A549 (cell line): ENCODE measurements at regions not wholly inside any gene's neighbourhood (a gene's known extent, or its start where the extent isn't known, plus 50 kb on each side); places are given as distances from the start of the nearest gene placed in this dataset.

Experiments
- ATAC-seq, 2 experiments: fragments of 200-7000 bp in 1 of 2; fragments of >200 bp in 1 of 2; cut with Nextera tagmentation in 1 of 2; cut with Tn5 transposase in 1 of 2; 3 replicates each; pipeline versions ENCODE4 v1.8.0 to v1.9.1; 2018 to 2020; ENCODE audit warnings: mild to moderate bottlenecking in 1 of 2, moderate library complexity in 1 of 2
- CTCF ChIA-PET: fragments of 300-600 bp; sonication (Branson Sonifier 250); formaldehyde crosslinking; extraction: SDS; loops from one replicate; lab custom pipeline; 2021; ENCODE audit warnings: antibody characterized with exemption, inconsistent platforms; lab: Yijun Ruan, JAX
- POLR2A ChIA-PET: fragments of 350-600 bp; formaldehyde crosslinking; extraction: SDS; loops from one replicate; lab custom pipeline; 2021; ENCODE audit warnings: antibody characterized with exemption, inconsistent platforms; lab: Yijun Ruan, JAX
- DNase-seq, 2 experiments: peaks; one replicate each; pipeline versions ENCODE4 v3.0.0 to v3.0.0-alpha.2; 2011 to 2016; ENCODE audit warnings: low read depth in 1 of 2, low spot score in 1 of 2
- FAIRE-seq: peaks from 2 replicates; lab custom pipeline; 2011; peaks lifted over from hg19 to GRCh38; lab: Jason Lieb, UNC
- H3K27ac ChIP-seq, 2 experiments: fragments of >200 bp; sonication (Bioruptor Twin); formaldehyde crosslinking; 3 replicates each; pipeline ENCODE4 v1.5.1; 2016 to 2017
- H3K4me1 ChIP-seq: fragments of >200 bp; sonication (Bioruptor Twin); formaldehyde crosslinking; 3 replicates; pipeline ENCODE4 v1.6.1; 2016
- H3K4me2 ChIP-seq: fragments of >200 bp; sonication (Bioruptor Twin); formaldehyde crosslinking; 3 replicates; pipeline ENCODE4 v1.6.1; 2016
- H3K4me3 ChIP-seq: fragments of >200 bp; sonication (Bioruptor Twin); formaldehyde crosslinking; 3 replicates; pipeline ENCODE4 v1.5.1; 2016
- H3K9me3 ChIP-seq: fragments of >200 bp; sonication (Bioruptor Twin); formaldehyde crosslinking; 3 replicates; pipeline ENCODE4 v1.6.1; 2016
- ATOH8 ChIP-seq: fragments of 250-450 bp; sonication (Bioruptor Pico); IDR thresholded peaks from 2 replicates; pipeline ENCODE4 v1.5.0; 2020; ENCODE audit warnings: low read depth, mild to moderate bottlenecking, moderate library complexity
- BHLHE40 ChIP-seq: IDR thresholded peaks from 2 replicates; pipeline ENCODE4 v1.6.1; 2012; ENCODE audit warnings: low read depth, low read length, inconsistent platforms
- CBX2 ChIP-seq: fragments of 200-600 bp; sonication (generic); IDR thresholded peaks from 2 replicates; pipeline ENCODE4 v1.6.1; 2016; ENCODE audit warnings: low read depth, mild to moderate bottlenecking, borderline replicate concordance
- CBX8 ChIP-seq: fragments of 200-600 bp; sonication (generic); IDR thresholded peaks from 2 replicates; pipeline ENCODE4 v1.6.1; 2016
- CEBPB ChIP-seq, 2 experiments: fragments of >200 bp in 1 of 2; sonication (Bioruptor Twin) in 1 of 2; formaldehyde crosslinking in 1 of 2; IDR thresholded peaks; 2 replicates each; pipeline ENCODE4 v1.6.1; 2012 to 2016
- CHD2 ChIP-seq: fragments of 150-350 bp; IDR thresholded peaks from 2 replicates; pipeline ENCODE4 v1.6.1; 2014; ENCODE audit warnings: low read length; ENCODE audit not compliant: partially characterized antibody
- CHD4 ChIP-seq: fragments of 200-600 bp; sonication (generic); IDR thresholded peaks from 2 replicates; pipeline ENCODE4 v1.6.1; 2016; ENCODE audit warnings: antibody characterized with exemption, mild to moderate bottlenecking, borderline replicate concordance
- E2F6 ChIP-seq: IDR thresholded peaks from 2 replicates; pipeline ENCODE4 v1.6.1; 2012; ENCODE audit warnings: low read depth, borderline replicate concordance
- FOXS1 ChIP-seq: fragments of 250-450 bp; sonication (Bioruptor Pico); IDR thresholded peaks from 2 replicates; pipeline ENCODE4 v1.5.0; 2020; ENCODE audit warnings: mild to moderate bottlenecking, moderate library complexity
- JUN ChIP-seq, 2 experiments: fragments of >200 bp; sonication (Bioruptor Twin); formaldehyde crosslinking; IDR thresholded peaks; 2 replicates in 1 of 2; 3 replicates in 1 of 2; pipeline ENCODE4 v1.6.1; 2016 to 2017
- JUNB ChIP-seq: fragments of >200 bp; sonication (Bioruptor Twin); formaldehyde crosslinking; IDR thresholded peaks from 2 replicates; pipeline ENCODE4 v1.6.1; 2016
- KDM5A ChIP-seq: fragments of 200-600 bp; sonication (generic); IDR thresholded peaks from 2 replicates; pipeline ENCODE4 v1.6.1; 2016; ENCODE audit warnings: antibody characterized with exemption, mild to moderate bottlenecking
- MAFK ChIP-seq: fragments of 450-650 bp; IDR thresholded peaks from 2 replicates; pipeline ENCODE4 v1.6.1; 2014; ENCODE audit not compliant: partially characterized antibody
- MAZ ChIP-seq: fragments of 150-350 bp; IDR thresholded peaks from 2 replicates; pipeline ENCODE4 v1.6.1; 2014; ENCODE audit warnings: antibody characterized with exemption, low read depth, low read length, borderline replicate concordance
- MYC ChIP-seq: IDR thresholded peaks from 2 replicates; pipeline ENCODE4 v1.6.1; 2012; ENCODE audit warnings: mild to moderate bottlenecking, inconsistent platforms, low read length, improper control_type of control experiment, borderline replicate concordance
- NFE2L2 ChIP-seq: fragments of 150-350 bp; conservative IDR thresholded peaks from 2 replicates; pipeline ENCODE4 v1.6.1; 2014; ENCODE audit warnings: low read length
- NR3C1 ChIP-seq: fragments of >200 bp; sonication (Bioruptor Twin); formaldehyde crosslinking; IDR thresholded peaks from 3 replicates; pipeline ENCODE4 v1.6.1; 2017
- PBX3 ChIP-seq: IDR thresholded peaks from 2 replicates; pipeline ENCODE4 v1.6.1; 2012
- PHF8 ChIP-seq: fragments of 200-600 bp; sonication (generic); IDR thresholded peaks from 2 replicates; pipeline ENCODE4 v1.6.1; 2016; ENCODE audit warnings: low read depth, mild to moderate bottlenecking, antibody characterized with exemption, moderate library complexity, borderline replicate concordance
- POLR2A ChIP-seq: IDR thresholded peaks from 2 replicates; pipeline ENCODE4 v1.6.1; 2012; ENCODE audit warnings: mild to moderate bottlenecking, low read length
- POLR2AphosphoS2 ChIP-seq: conservative IDR thresholded peaks from 2 replicates; pipeline ENCODE4 v1.6.1; 2012; ENCODE audit warnings: low read length, improper control_type of control experiment, inconsistent platforms
- RAD21 ChIP-seq, 2 experiments: fragments of >200 bp in 1 of 2; sonication (Bioruptor Twin) in 1 of 2; formaldehyde crosslinking in 1 of 2; IDR thresholded peaks in 1 of 2; conservative IDR thresholded peaks in 1 of 2; 2 replicates in 1 of 2; 3 replicates in 1 of 2; pipeline ENCODE4 v1.6.1; 2012 to 2018; ENCODE audit warnings: inconsistent platforms in 1 of 2
- RARB ChIP-seq: fragments of 250-450 bp; sonication (Bioruptor Pico); IDR thresholded peaks from 2 replicates; pipeline ENCODE4 v1.8.0; 2021; ENCODE audit warnings: mild to moderate bottlenecking, moderate library complexity
- RNF2 ChIP-seq: fragments of 200-600 bp; sonication (generic); IDR thresholded peaks from 2 replicates; pipeline ENCODE4 v1.6.1; 2016; ENCODE audit warnings: low read depth, mild to moderate bottlenecking, antibody characterized with exemption, moderate library complexity, borderline replicate concordance
- SMC3 ChIP-seq: fragments of >200 bp; sonication (Bioruptor Twin); formaldehyde crosslinking; IDR thresholded peaks from 3 replicates; pipeline ENCODE4 v1.6.1; 2018; ENCODE audit warnings: inconsistent platforms
- SREBF2 ChIP-seq: fragments of 450-650 bp; IDR thresholded peaks from 2 replicates; pipeline ENCODE4 v1.6.1; 2014; ENCODE audit warnings: mild to moderate bottlenecking, moderate library complexity
- TFCP2L1 ChIP-seq: fragments of 250-450 bp; sonication (Bioruptor Pico); IDR thresholded peaks from 2 replicates; pipeline ENCODE4 v1.5.0; 2021; ENCODE audit warnings: mild to moderate bottlenecking
- USF2 ChIP-seq: fragments of 450-650 bp; IDR thresholded peaks from 2 replicates; pipeline ENCODE4 v1.6.1; 2014; ENCODE audit warnings: antibody characterized with exemption
- ZSCAN20 ChIP-seq: fragments of 250-450 bp; sonication (Bioruptor Pico); IDR thresholded peaks from 2 replicates; pipeline ENCODE4 v1.8.0; 2022; ENCODE audit warnings: mild to moderate bottlenecking, moderate library complexity
- WGBS: methylation state at CpG from one replicate; pipeline ENCODE4 v1.1.6; 2017; ENCODE audit errors: missing lambda C conversion rate; 5-methylcytosine and 5-hydroxymethylcytosine counted together
- TF ChIP-seq, protein P1 (sequence below): fragments of >200 bp; sonication (Bioruptor Twin); formaldehyde crosslinking; IDR thresholded peaks from 2 replicates; pipeline ENCODE4 v1.6.1; 2016

DNA sequence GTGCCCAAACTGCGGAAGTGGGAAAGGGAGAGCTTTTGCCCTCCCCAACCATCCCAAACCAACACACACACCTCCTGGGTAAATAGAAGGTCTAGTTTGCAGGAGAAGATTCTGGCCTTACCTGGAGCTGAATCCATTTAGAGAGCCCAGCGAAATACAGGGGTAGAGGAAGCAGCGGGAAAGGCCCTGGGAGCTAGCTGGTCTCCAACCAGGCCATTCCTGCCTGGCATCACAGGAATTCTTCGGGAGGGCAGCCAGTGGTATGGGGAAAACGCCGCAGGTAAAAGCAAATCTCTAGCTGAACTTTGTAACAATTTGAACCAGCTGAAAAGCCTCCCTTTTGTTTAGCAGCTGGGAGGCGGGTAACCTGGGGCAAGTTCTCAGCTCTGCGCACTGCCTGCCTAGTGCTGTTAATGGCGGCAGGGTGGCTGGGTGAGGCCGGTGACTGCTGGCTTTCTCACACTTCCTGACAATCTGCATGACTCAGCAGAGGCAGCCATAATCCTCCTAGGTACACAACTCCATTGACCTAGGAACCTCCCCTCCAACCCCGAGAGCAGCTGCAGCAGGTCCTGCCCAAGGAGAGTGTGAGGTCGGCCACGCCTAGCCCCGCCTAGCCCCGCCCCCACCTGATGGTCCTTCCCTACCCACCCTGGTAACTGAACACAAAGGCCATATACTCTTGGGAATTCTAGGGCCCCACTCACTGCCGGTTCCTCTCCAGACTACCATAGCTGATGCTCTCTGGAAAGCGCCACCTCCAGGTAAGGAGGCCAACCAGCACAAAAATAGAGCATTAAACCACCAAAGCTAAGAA lies 483.8 kb upstream of the REG3G start:
- Histone ChIP-seq H3K4me3 (no peak overlapping the region), H3K27ac (no peak overlapping the region), H3K9me3 (peaks cover 3% of the 10 kb centered on the region; the same call in 1 of the 3 replicates), H3K4me1 (no peaks in the 10 kb centered on the region), H3K4me2 (no peak overlapping the region)
- CTCF ChIA-PET, result no interaction called here
- WGBS, result 24% methylated on average over 14 of the region's 17 CpGs
- DNase-seq (peak in 1 of 2 experiments; percentile 39), FAIRE-seq (no peak), ATAC-seq (peak in 1 of 2 experiments; percentile 37; a peak in 3 of 6 replicates)
- POLR2A ChIA-PET, result no interaction called here
- TF ChIP-seq PBX3 (no peak), POLR2AphosphoS2 (no peak), E2F6 (no peak), SREBF2 (no peak), ATOH8 (no peak)

DNA sequence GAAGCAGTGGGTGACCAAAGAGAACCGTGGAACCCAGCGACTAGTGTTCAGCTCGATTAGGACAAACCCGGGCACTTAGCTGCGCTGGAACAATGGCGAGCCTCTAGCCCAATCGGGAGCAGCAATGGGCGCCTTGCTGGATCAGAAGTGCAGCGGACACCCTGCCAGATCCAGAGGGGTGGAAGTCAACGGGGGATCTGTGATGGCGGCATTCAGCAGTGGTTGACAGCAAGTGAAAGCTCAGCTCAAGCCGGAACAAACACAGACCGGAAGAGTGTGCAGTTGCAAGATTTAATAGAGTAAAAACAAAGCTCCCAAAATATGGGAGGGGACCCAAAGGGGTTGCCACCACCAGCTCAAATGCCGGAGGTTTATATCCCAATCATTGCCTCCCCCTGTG lies 478.7 kb upstream of the REG3G start:
- ATAC-seq, result no peak
- CTCF ChIA-PET, result no interaction called here

DNA sequence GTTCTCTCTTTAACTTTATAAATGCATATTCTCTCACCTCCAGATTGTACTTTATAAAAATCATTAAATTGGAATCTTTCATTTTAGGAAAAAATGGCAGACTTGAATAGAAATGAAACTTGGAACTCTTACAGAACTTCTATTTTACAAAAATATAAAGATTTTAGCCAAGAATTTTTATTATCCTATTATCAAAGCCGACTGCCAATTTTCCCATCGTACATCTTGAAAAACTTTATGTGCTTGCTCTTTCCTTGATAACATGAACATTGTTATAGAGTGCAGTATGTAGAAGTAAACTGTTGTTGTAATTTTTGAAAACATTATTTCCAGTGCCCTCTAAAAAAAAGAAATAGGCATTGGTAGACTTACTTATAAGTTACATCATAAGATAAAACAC lies 475.7 kb upstream of the REG3G start:
- CTCF ChIA-PET, result no interaction called here
- FAIRE-seq, result no peak
- TF ChIP-seq PBX3 (no peak), POLR2A (no peak), JUN (IDR thresholded peaks at IDR 0.05) (no peak), TFCP2L1 (CRISPR knock-in tag) (no peak), MYC (no peak), MAZ (no peak), CHD2 (no peak), CHD4 (no peak), POLR2AphosphoS2 (no peak), CBX8 (no peak), USF2 (no peak), PHF8 (no peak), RARB (no peak), MAFK (no peak), FOXS1 (CRISPR knock-in tag) (no peak), NR3C1 (no peak), RAD21 (conservative IDR thresholded peaks at IDR 0.05 in 1 of 2, IDR thresholded peaks at IDR 0.05 in 1 of 2) (no peak), CBX2 (no peak)

More for the DNA sequence above, 478.7 kb upstream of the REG3G start:
- DNase-seq (no peak), FAIRE-seq (no peak)
- Histone ChIP-seq H3K4me3 (no peak overlapping the region), H3K4me2 (no peak overlapping the region), H3K4me1 (no peaks in the 10 kb centered on the region), H3K9me3 (peaks cover 3% of the 10 kb centered on the region; the same call in 1 of the 3 replicates), H3K27ac (no peak overlapping the region)
- POLR2A ChIA-PET, result no interaction called here
- TF ChIP-seq KDM5A, result no peak
- no peak for TF ChIP-seq MAZ
- TF ChIP-seq, protein P1, sequence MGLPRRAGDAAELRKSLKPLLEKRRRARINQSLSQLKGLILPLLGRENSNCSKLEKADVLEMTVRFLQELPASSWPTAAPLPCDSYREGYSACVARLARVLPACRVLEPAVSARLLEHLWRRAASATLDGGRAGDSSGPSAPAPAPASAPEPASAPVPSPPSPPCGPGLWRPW, result no peak
- no peak for TF ChIP-seq RNF2
- no peak for TF ChIP-seq NR3C1
- TF ChIP-seq CEBPB (IDR thresholded peaks at IDR 0.05), result no peak
- TF ChIP-seq CHD4, result no peak
- TF ChIP-seq SMC3, result no peak
- TF ChIP-seq JUNB, result no peak
- no peak for TF ChIP-seq POLR2A
- no peak for TF ChIP-seq RARB
- no peak for TF ChIP-seq BHLHE40
- TF ChIP-seq MAFK, result no peak
- no peak for TF ChIP-seq NFE2L2
- no peak for TF ChIP-seq ZSCAN20 (CRISPR knock-in tag)
- TF ChIP-seq RAD21 (conservative IDR thresholded peaks at IDR 0.05 in 1 of 2, IDR thresholded peaks at IDR 0.05 in 1 of 2), result no peak
- no peak for TF ChIP-seq ATOH8
- 7% methylated on average over 12 of the region's 14 CpGs for WGBS

More for the DNA sequence above, 475.7 kb upstream of the REG3G start:
- ATAC-seq (no peak), DNase-seq (no peak)
- POLR2A ChIA-PET, result no interaction called here
- 13% methylated on average over 2 of the region's 2 CpGs for WGBS
- H3K4me1 ChIP-seq, result no peaks in the 10 kb centered on the region
- no peak overlapping the region for H3K4me2 ChIP-seq
- no peak overlapping the region for H3K27ac ChIP-seq
- no peaks in the 10 kb centered on the region; the same call in 2 of the 3 replicates for H3K9me3 ChIP-seq
- no peak overlapping the region for H3K4me3 ChIP-seq
